SIG-M5 treated with dmso at 0.1 percent for 504 hours (cell line): ENCODE measurements at regions not wholly inside any gene's neighbourhood (a gene's known extent, or its start where the extent isn't known, plus 50 kb on each side); places are given as distances from the start of the nearest gene placed in this dataset.
"Not testable (repeated sequence)": the region's sequence is repeated elsewhere in the genome, so short reads cannot be mapped to it uniquely, and the experiment has no call there.

Experiments used
- DNase-seq: peaks from one replicate; lab custom pipeline; 2025; ENCODE audit not compliant: unreplicated experiment; lab: John Stamatoyannopoulos, UW

DNA sequence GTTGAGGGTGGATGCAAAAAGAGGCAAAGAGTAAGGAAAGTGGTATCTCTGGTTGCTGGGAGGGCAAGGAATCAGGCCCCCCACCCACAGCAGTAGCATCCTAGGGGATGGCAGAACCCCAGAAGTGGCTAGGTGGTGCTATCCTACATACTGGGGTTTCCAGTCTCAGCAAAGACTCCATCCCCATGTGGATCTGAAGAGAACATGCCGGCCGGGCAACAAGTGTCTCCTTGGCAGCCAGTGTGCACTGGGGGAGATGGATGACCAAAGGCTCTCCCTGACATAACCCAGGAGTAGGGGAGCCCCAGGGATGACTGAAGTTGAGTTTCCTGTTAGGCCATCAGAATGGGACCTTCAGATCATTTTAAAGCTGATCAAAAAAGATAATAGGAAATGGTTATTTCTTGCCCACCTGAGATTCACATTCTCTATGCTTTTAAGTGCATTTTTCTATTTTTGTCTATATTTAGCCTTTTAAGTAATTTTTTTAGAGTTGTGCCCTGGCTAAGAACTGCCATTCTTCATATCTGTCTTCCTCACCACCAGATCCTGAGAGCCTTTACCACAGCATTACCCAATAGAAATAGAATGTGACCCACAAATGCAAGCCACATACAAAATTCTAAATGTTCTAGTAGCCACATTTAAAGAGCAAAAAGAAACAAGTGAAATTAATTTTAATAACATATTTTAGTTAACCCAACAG lies 78.7 kb upstream of the SMIM23 start:
- no peak for DNase-seq

DNA sequence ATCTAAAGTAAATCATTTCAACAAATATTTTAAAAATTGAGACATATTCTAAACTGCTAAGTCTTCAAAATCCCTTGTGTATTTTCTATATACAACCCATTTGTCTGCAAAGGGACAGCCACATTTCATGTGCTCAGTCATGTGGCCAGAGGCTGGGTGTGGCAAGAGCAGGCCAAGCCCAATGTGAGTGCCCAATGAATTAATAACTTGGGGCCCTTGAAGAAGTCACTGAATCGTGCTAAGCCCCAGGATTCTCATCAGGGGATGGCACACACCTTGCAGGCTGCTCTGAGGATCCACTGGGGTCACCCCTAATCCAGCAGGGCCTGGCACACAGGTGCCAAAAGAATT lies 78.2 kb upstream of the SMIM23 start:
- DNase-seq = no peak

DNA sequence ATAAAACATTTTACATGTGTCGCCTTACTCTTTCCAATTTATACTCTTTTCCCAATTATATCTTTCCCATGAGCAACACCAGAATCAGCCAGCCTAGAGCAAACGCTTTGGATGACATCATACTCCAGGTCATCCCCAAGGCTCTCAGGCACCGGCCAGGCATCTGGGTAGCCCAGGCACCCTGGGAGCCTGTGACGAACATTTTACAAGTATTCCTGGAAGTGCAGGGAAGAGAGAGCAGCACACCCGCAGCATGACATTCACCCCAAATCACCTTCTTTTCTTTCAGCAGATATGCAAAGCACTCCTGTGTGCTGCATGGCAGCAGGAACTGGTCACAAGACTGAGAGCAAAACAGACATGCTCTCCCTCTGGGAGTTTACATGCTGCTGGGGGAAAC lies 75.7 kb upstream of the SMIM23 start:
- no peak for DNase-seq

DNA sequence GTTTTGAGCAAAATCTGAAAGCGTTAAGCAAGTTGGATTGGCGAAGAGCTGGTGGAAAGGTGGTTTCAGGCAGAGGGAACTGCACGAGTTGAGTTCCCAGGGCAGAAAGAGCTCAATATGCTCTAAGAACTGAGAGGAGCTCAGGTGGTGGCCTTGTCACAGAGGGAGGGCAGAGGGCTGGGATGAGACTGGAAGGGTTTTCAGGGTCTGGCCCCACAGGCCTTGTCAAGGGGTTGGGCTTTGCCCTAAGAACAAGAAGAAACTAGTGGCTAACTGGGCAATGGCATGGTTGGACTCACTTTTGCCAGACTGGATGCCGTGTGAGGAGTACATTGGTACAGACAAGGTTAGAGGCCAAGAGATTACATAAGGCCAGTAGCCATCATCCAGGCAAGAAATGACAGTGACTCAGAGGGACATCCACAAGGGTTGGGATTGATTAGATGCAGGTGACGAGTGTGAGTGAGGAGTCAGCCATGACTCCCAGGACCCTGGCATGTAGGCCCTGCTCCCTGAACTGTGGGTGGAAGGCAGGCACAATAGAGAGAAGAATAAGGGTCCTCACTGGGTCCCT lies 75.1 kb upstream of the SMIM23 start:
- no peak for DNase-seq

DNA sequence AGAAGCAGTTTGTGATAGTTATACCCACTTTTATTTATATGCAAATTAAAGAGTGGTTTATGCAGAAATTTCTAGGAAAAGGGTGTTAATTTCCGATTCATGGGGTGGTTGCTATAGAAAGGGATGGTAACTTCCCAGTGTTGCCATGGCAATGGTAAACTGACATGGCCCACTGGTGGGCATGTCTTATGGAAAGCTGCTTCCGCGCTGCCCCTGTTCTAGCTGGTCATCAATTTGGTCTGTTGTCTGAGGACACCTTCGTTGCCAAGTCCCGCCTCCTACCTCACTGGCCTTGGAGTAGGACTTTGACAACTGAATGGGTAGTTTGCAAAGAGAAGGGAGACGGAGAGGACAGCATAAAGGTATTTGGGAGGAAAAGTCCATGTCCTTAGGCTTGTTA lies 74.0 kb upstream of the SMIM23 start:
- DNase-seq = no peak

DNA sequence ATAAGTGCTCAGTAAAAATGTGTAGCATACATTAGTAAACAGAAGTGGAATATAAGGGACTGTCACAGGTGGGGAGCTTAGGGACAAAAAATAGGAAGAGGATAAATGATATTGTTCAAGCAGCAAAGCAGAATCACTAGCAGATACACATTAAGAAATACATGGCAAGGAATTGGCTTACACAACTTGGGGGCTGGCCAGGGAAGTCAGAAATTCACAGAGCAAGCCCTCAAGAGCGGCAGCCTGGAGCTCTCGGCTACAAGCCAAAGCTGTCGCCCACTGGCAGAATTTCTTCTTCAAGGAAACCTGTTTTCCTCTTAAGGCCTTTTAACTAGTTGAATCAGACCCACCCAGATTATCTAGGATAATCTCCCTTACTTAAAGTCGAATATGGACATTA lies 73.0 kb upstream of the SMIM23 start:
- no peak for DNase-seq

DNA sequence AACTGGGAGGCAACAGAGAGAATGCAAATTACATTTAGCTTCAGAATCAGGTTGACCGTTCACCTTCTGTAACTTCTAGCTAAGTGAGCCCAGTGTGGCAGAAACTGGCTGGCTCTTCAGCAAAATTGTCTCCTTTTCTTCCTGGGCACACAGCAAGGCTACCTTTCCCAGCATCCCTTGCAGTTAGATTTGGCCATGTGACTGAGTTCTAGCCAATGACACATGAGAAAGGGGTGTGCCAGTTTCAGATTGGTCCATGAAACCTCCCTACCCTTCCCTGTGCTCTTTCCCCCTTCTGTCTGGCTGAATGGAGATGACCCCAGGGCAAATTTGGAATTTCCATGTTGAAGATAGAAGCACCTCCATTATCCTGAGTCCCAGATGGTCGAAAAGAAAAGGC lies 72.5 kb upstream of the SMIM23 start:
- no peak for DNase-seq

DNA sequence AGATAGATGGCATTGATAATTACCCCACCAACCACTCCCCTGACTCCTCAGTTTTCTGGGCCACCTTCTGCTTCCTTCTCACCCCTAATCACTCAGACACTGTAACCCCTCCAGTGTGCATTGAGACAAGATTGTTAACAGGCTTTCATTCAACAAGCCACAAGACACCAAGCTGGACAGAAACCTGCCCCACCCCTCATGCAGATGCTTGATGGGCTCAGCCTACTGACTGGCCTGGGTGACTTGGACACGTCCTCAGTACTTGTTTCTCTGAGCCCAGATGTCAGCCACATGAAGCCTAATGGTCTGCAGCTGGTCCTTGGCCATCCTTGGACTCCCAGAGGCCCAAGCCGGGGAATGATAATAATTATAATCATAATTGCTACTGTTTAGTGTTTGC lies 71.4 kb upstream of the SMIM23 start:
- no peak for DNase-seq

DNA sequence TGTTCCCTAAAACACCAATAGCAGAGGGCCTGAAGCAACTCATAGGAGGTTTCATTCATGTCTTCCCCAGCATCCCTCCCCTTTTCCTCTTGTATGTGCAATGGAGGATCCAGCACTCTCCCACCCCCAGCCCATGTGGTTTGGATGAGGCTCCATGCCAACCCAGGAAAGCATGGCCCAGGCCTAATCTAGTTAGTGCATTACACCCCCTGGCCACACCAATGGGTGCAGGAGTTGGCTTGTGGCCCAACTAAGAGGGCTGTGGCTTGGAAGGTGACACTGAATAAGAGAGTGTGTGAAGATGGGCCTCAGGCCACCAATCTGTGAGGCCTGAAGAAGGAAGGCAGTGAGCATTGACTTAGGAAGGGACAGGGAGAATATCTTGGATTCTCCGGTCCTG lies 70.8 kb upstream of the SMIM23 start:
- DNase-seq = no peak

DNA sequence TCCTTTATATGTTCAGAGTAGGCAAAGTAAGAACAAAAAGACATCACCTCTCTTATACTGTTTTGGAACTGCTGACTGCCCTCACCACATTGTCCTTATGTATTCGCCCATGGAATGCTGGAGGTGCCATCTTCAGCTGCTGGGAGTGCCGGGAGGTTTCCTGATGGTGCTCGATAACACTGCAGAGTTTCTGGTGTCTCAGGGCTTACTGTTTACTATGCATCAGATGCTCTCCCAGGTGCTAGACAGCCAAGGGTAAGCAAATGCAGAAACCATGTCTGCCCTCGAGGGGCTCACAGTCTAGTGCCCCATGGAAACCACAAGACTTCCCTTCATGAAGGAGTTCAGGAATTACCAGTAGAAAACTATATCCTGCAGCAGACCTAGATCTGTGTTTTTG lies 70.1 kb upstream of the SMIM23 start:
- DNase-seq = no peak

DNA sequence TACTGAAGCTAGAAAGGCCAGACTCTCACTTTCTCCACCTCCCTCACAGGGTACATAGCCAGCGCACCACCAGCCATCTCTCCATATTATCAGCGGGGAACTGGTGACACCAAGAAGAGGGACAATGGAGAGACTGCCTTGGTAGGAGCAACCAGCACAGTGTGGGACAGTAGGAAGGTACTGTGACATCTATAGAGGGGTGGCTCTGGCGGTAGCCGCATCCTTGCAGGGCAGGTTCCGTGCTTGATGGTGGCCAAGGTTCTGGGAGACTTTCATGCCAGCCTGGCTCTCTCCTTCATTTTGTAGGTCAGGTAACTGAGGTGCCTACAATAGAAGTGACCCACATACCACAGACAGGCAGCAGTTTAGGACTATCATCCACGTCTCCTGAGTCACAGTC lies 65.5 kb upstream of the SMIM23 start:
- DNase-seq = no peak

DNA sequence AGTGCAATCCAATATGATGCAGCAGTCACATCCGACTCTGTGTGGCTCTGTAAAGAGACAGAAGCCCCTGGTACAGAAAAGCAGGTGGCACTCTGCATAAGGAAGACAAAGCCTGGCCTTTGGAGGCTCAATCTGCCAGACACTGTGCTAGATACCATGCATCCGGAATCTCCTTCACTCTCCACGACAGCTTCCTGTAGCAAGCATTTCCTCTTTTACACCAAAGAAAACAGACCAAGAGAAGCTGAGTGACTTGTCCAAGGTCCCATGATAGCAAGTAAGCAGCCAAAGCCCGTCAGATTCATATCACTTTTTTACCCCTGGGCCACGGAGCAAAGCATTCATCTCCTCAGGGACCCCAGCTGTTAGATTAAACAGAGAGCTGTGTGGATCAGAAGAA lies 64.2 kb upstream of the SMIM23 start:
- peak; percentile 22 for DNase-seq

DNA sequence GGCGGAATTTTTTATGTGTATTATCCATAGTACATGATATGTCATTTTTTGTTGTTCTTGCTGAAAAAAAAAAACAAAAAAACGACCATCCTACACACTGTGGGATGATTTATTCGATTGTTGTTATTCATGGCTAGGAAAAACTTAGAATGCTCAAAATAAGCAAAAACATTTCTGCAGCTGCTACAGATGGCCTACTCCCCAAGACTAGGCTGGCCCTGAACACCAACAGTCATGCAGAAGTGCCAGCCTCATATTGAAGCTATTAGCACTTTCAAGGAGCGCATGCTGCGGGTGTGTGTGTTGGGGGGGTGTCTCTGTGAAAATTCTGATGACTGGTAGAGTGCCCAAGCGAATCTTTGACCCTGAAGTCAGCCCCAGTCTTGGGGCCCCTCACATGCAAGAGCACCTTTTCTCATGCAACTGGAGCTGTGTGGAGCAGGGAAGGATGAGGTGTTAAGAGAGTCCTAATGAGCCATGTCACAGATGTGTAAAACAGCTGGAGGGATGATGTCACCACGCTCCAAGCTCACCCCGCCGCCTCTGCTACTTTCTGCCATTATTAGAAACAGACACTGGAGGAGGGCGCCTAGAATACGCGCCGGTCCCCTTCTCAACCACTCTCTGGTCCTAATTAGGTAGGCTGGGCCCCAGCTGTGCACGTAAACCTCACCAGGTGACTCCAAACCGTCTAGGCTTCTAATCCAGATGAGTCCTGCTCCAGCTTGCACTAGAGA lies 61.0 kb upstream of the SMIM23 start:
- DNase-seq = no peak

DNA sequence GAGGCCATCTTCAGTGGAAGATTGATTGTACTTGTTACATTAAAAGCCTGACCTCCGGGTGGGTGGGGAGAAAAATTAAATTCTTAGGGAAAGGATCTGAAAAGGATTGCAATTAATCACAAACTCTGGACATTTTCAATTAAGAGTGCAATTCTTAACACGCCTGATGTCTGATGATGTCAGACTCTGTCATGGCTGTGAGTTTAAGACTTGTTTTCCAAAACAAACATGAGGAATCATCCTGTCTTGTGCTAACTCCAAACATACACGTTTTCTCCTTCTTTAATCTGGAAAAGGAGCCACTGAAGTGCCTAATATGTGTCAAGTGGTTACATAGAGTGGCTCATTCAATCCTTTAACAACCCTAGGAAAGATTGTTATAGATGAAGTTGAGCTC lies 60.4 kb upstream of the SMIM23 start:
- DNase-seq = no peak

DNA sequence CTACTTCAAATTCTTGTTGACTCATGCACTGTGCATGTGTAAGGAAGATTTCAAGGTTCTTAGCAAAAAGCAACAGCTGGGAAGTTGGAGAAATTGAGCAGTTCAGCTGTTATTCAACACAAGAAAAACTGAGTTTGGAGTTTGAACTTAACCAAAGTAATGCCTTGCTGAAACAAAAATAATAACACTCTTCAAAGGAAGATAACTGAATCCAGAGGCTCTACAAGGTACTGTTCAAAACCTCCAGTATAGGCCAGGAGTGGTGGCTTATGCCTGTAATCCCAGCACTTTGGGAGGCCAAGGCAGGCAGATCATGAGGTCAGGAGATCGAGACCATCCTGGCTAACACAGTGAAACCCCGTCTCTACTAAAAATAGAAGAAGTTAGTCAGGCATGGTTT lies 58.8 kb upstream of the SMIM23 start:
- DNase-seq = not testable (repeated sequence)

DNA sequence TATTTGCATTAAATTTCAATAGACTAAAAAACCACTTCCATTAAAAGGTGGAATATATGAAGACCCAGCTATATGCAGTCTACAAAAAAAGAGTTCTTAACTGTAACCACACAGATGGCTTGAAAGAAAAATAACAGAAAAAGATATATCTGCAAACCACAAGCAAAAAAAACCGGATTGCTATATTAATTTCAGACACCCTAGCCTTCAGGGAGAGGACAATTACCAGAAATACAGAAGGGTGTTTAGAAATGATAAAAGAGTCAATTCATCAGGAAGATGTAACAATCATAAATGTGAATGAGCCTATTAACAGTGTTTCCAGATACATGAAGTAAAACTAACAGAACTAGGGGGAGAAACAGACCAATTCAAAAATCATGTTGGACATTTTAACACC lies 56.9 kb upstream of the SMIM23 start:
- no peak for DNase-seq
